K562 (cell line): ENCODE measurements at regions not wholly inside any gene's neighbourhood (a gene's known extent, or its start where the extent isn't known, plus 50 kb on each side); places are given as distances from the start of the nearest gene placed in this dataset.
A peak's percentile ranks its signal among the peaks of the same experiment; 100 is the strongest.
"Not testable (repeated sequence)": the region's sequence is repeated elsewhere in the genome, so short reads cannot be mapped to it uniquely, and the experiment has no call there.

Experiments
- ATAC-seq: fragments of 200-7000 bp; cut with Tn5 transposase; 3 replicates; pipeline ENCODE4 v1.9.1; 2020; ENCODE audit warnings: moderate library complexity
- BruUV-seq: library from RNA; stranded (reverse); fragments of 400-500 nt; replicated peaks from 2 replicates; lab custom pipeline; 2021; lab: Mats Ljungman, UMichigan
- CTCF ChIA-PET: fragments of 300-600 bp; formaldehyde crosslinking; extraction: SDS; loops from one replicate; lab custom pipeline; 2021; ENCODE audit warnings: low intra/inter-chr PET ratio; lab: Yijun Ruan, JAX
- POLR2A ChIA-PET: fragments of 300-600, 350-650 bp; sonication (Branson Sonifier 250); formaldehyde crosslinking; extraction: SDS; loops from one replicate; lab custom pipeline; 2021; ENCODE audit warnings: antibody characterized with exemption, inconsistent platforms; lab: Yijun Ruan, JAX
- DNase-seq, 4 experiments: peaks; one replicate each; pipeline versions ENCODE4 v3.0.0 to v3.0.0-alpha.2; 2011 to 2018; ENCODE audit warnings: low spot score in 3 of 4, mixed read lengths in 3 of 4; ENCODE audit errors: extremely low read depth in 1 of 4
- FAIRE-seq: peaks from 2 replicates; lab custom pipeline; 2011; peaks lifted over from hg19 to GRCh38; lab: Jason Lieb, UNC
- H2AFZ ChIP-seq: 2 replicates; pipeline ENCODE4 v1.6.0; 2011; ENCODE audit warnings: low read depth, low read length, control low read depth, inconsistent platforms
- H3K27ac ChIP-seq: fragments of 200-600 bp; 3 replicates; pipeline ENCODE4 v1.8.0; 2011; ENCODE audit warnings: low read depth, mild to moderate bottlenecking, control low read depth, inconsistent platforms, low read length, moderate library complexity, mixed read lengths; ENCODE audit errors: extremely low read depth
- H3K27me3 ChIP-seq, 2 experiments: fragments of 300-600 bp in 1 of 2; 2 replicates in 1 of 2; 3 replicates in 1 of 2; pipeline versions ENCODE4 v1.6.0 to v1.8.0; 2011; ENCODE audit warnings: inconsistent platforms in 2 of 2, low read length in 2 of 2, mild to moderate bottlenecking in 1 of 2, mixed read lengths in 1 of 2, moderate library complexity in 1 of 2; ENCODE audit not compliant: control insufficient read depth in 2 of 2, insufficient read depth in 2 of 2
- H3K36me3 ChIP-seq: fragments of 300-600 bp; 3 replicates; pipeline ENCODE4 v1.8.0; 2011; ENCODE audit warnings: mild to moderate bottlenecking, low read length, inconsistent platforms; ENCODE audit not compliant: control insufficient read depth, insufficient read depth
- H3K4me1 ChIP-seq, 2 experiments: fragments of 200-600 bp in 1 of 2; replicated peaks in 1 of 2; 2 replicates in 1 of 2; 3 replicates in 1 of 2; pipeline versions ENCODE4 v1.5.1 to v1.8.0; 2011; ENCODE audit warnings: inconsistent platforms in 2 of 2, low read length in 2 of 2, mild to moderate bottlenecking in 1 of 2, mixed read lengths in 1 of 2, moderate library complexity in 1 of 2; ENCODE audit not compliant: control insufficient read depth in 2 of 2, insufficient read depth in 2 of 2
- H3K4me2 ChIP-seq: 2 replicates; pipeline ENCODE4 v1.6.1; 2011; ENCODE audit warnings: low read length, control low read depth, inconsistent platforms, mixed read lengths; ENCODE audit not compliant: insufficient read depth
- H3K4me3 ChIP-seq: fragments of 200-600 bp; sonication (generic), shearing (Covaris generic); 2 replicates; pipeline ENCODE4 v1.5.1; 2016; ENCODE audit warnings: control low read depth, inconsistent platforms
- H3K79me2 ChIP-seq: fragments of 200-600 bp; 3 replicates; pipeline ENCODE4 v1.8.0; 2011; ENCODE audit warnings: low read length, inconsistent platforms; ENCODE audit not compliant: control insufficient read depth, insufficient read depth
- H3K9ac ChIP-seq, 2 experiments: 2 replicates each; pipeline versions ENCODE4 v1.6.0 to v1.6.1; 2011; ENCODE audit warnings: low read depth in 2 of 2, low read length in 2 of 2, control low read depth in 1 of 2, inconsistent platforms in 1 of 2, mild to moderate bottlenecking in 1 of 2, mixed read lengths in 1 of 2; ENCODE audit not compliant: insufficient read depth in 1 of 2
- H3K9me1 ChIP-seq: one replicate; pipeline ENCODE4 v1.6.0; 2011; ENCODE audit warnings: inconsistent platforms, mild to moderate bottlenecking, low read length, moderate library complexity; ENCODE audit not compliant: control insufficient read depth, insufficient read depth
- H3K9me3 ChIP-seq: replicated peaks from 2 replicates; pipeline ENCODE4 v1.5.1; 2011; ENCODE audit warnings: low read depth, low read length, inconsistent platforms; ENCODE audit not compliant: control insufficient read depth, insufficient read depth
- H4K20me1 ChIP-seq: replicated peaks from 2 replicates; pipeline ENCODE4 v1.6.1; 2011; ENCODE audit warnings: low read length, inconsistent platforms, mixed read lengths; ENCODE audit not compliant: control insufficient read depth, insufficient read depth
- IRF9 ChIP-seq: fragments of 450-650 bp; IDR thresholded peaks from 2 replicates; pipeline ENCODE4 v1.6.1; 2016; ENCODE audit warnings: missing biosample characterization, missing genetic modification characterization
- JUND ChIP-seq, 2 experiments: IDR thresholded peaks; 2 replicates in 1 of 2; 3 replicates in 1 of 2; pipeline ENCODE4 v1.6.1; 2011; ENCODE audit warnings: borderline replicate concordance in 2 of 2, low read depth in 2 of 2, low read length in 2 of 2, improper control_type of control experiment in 1 of 2, missing biosample characterization in 1 of 2, missing genetic modification characterization in 1 of 2, missing genetic modification reagents in 1 of 2
- KLF16 ChIP-seq: IDR thresholded peaks from 2 replicates; pipeline ENCODE4 v1.6.1; 2016; ENCODE audit warnings: antibody characterized with exemption
- MYBL2 ChIP-seq, 2 experiments: fragments of 450-650 bp in 1 of 2; sonication (generic) in 1 of 2; formaldehyde crosslinking in 1 of 2; IDR thresholded peaks; 2 replicates each; pipeline versions ENCODE4 v1.6.1 to v1.8.1; 2017 to 2022; ENCODE audit warnings: borderline replicate concordance in 1 of 2, inconsistent platforms in 1 of 2, low read depth in 1 of 2, mild to moderate bottlenecking in 1 of 2, missing genetic modification reagents in 1 of 2, moderate library complexity in 1 of 2
- SLC30A9 ChIP-seq: fragments of 250-450 bp; sonication (Bioruptor Pico); IDR thresholded peaks from 2 replicates; pipeline ENCODE4 v1.8.0; 2022; ENCODE audit warnings: mild to moderate bottlenecking, moderate library complexity
- TBP ChIP-seq: optimal IDR thresholded peaks from 2 replicates; pipeline ENCODE3; 2011; ENCODE audit warnings: low read depth, low read length, improper control_type of control experiment
- U2AF2 ChIP-seq: fragments of 200-400 bp; formaldehyde crosslinking; optimal IDR thresholded peaks from 2 replicates; pipeline ENCODE3; 2017; ENCODE audit warnings: low read depth, mild to moderate bottlenecking, low read length
- WGBS: fragments of 100-300 bp; shearing (Covaris generic); methylation state at CpG from one replicate; pipeline ENCODE4 v1.1.6; 2016; ENCODE audit warnings: low coverage, mixed read lengths; ENCODE audit not compliant: insufficient coverage; ENCODE audit errors: missing lambda C conversion rate; 5-methylcytosine and 5-hydroxymethylcytosine counted together
- in situ Hi-C: fragments of 300-500 bp; cut with MboI; formaldehyde crosslinking; loops from 4 replicates; pipeline ENCODE4 v1.15.0; 2018; ENCODE audit warnings: inconsistent platforms, mixed read lengths
- intact Hi-C: fragments of 100-400 bp; cut with micrococcal nuclease; formaldehyde crosslinking; loops from 2 replicates; pipeline ENCODE4 v1.14.2; 2022
- TF ChIP-seq, protein P1 (sequence below), 2 experiments: fragments of 450-650 bp; IDR thresholded peaks; 2 replicates each; pipeline ENCODE4 v1.6.1; 2016; ENCODE audit warnings: mild to moderate bottlenecking in 2 of 2, borderline replicate concordance in 1 of 2, low read depth in 1 of 2, moderate library complexity in 1 of 2
- TF ChIP-seq, protein P2 (sequence below): fragments of 450-650 bp; IDR thresholded peaks from 2 replicates; pipeline ENCODE4 v1.6.1; 2016

GRCh38 chr13:46472384-46472783 lies 80.6 kb upstream of the LRCH1 start (continued):
- no peak for TF ChIP-seq MYBL2 (IDR thresholded peaks at IDR 0.05; ENCODE audit: low read depth)
- no peak for TF ChIP-seq MYBL2 (CRISPR knock-in tag; IDR thresholded peaks at IDR 0.05; ENCODE audit: borderline replicate concordance)
- no peak for TF ChIP-seq U2AF2
- no peak for TF ChIP-seq TBP
- TF ChIP-seq SLC30A9 = no peak
- TF ChIP-seq KLF16 = no peak
- TF ChIP-seq, all 486 proteins: peak for 0

DNA sequence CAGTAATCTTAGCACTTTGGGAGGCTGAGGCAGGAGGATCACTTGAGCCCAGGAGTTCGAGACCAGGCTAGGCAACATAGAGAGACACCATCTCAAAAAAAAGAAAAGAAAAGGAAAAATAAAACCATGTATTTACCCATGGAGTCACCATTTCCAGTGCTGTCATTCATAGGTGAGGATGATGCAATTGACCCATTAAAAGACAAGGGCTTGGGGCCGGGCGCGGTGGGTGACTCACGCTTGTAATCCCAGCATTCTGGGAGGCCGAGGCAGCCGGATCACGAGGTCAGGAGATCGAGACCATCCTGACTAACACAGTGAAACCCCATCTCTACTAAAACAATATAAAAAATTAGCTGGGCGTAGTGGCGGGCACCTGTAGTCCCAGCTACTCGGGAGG lies 82.6 kb upstream of the RUBCNL start:
- H3K4me2 ChIP-seq; FAIRE-seq; H3K79me2 ChIP-seq; H2AFZ ChIP-seq; H3K9me3 ChIP-seq; BruUV-seq; intact Hi-C loops; H4K20me1 ChIP-seq; H3K36me3 ChIP-seq; H3K9ac ChIP-seq; H3K4me3 ChIP-seq; H3K27me3 ChIP-seq; CTCF ChIA-PET; H3K4me1 ChIP-seq; H3K9me1 ChIP-seq; H3K27ac ChIP-seq; TF ChIP-seq JUND (tag; IDR thresholded peaks at IDR 0.05; ENCODE audit: borderline replicate concordance, low read depth, low read length): not testable (repeated sequence)
- in situ Hi-C loops = loop anchor here (10.0 kb wide), 1 partner anchor 1085 kb away; no protein-coding TSS in a partner anchor
- POLR2A ChIA-PET = interaction anchor here (0.6 to 0.8 kb wide), 2 partner anchors 127 to 231 kb away, joined by 3 to 4 read pairs; no protein-coding TSS in a partner anchor
- DNase-seq (peak in 1 of 4 experiments; percentile 16), ATAC-seq (peak; percentile 51; the same call in 1 of the 3 replicates)
- 38% methylated on average over 8 of the region's 12 CpGs for WGBS
- 0 out of 2 replicates have a peak, but pooled peaks have one; percentile 29 for TF ChIP-seq IRF9 (tag)
- TF ChIP-seq, protein P1, sequence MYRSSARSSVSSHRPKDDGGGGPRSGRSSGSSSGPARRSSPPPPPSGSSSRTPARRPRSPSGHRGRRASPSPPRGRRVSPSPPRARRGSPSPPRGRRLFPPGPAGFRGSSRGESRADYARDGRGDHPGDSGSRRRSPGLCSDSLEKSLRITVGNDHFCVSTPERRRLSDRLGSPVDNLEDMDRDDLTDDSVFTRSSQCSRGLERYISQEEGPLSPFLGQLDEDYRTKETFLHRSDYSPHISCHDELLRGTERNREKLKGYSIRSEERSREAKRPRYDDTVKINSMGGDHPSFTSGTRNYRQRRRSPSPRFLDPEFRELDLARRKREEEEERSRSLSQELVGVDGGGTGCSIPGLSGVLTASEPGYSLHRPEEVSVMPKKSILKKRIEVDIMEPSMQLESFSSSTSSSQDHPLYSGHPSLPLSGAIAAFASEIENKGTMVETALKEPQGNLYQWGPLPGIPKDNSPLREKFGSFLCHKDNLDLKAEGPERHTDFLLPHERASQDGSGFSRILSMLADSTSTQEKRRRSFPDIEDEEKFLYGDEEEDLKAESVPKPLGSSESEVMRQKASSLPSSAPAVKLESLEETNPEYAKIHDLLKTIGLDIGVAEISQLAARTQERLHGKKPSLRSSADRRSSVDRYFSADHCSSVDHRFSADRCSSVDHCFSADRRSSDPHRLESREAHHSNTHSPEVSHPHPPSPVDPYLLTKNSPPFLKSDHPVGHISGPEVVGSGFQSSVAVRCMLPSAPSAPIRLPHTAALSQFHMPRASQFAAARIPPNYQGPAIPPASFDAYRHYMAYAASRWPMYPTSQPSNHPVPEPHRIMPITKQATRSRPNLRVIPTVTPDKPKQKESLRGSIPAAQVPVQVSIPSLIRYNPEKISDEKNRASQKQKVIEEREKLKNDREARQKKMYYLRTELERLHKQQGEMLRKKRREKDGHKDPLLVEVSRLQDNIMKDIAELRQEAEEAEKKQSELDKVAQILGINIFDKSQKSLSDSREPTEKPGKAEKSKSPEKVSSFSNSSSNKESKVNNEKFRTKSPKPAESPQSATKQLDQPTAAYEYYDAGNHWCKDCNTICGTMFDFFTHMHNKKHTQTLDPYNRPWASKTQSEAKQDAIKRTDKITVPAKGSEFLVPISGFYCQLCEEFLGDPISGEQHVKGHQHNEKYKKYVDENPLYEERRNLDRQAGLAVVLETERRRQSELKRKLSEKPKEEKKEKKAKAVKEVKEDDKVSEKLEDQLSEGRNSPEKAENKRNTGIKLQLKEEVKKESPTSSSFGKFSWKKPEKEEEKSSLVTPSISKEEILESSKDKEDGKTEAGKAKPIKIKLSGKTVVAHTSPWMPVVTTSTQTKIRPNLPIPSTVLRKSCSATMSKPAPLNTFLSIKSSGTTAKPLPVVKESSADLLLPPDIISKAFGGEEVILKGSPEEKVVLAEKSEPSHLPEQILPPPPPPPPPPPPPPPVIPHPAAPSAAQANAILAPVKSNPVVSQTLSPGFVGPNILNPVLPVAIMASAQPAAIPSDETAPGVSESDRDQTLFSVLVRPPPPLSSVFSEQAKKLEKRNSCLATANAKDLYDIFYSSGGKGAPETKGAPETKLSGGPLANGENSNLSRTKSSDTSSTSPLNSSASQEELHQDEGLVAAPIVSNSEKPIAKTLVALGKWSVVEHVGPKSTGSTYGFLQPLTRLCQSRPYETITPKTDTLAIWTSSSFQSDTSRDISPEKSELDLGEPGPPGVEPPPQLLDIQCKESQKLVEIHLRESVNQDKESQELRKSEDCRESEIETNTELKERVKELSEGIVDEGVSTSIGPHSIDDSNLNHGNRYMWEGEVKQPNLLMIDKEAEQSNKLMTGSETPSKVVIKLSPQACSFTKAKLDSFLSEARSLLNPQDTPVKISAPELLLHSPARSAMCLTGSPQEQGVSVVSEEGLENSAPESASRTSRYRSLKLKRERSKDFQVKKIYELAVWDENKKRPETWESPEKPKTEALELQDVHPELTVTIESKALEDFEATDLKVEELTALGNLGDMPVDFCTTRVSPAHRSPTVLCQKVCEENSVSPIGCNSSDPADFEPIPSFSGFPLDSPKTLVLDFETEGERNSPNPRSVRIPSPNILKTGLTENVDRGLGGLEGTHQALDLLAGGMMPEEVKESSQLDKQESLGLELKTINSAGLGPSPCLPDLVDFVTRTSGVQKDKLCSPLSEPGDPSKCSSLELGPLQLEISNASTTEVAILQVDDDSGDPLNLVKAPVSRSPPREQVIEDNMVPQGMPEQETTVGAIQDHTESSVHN (IDR thresholded peaks at IDR 0.05; ENCODE audit: borderline replicate concordance in 1 of 2, low read depth in 1 of 2) = 0 out of 4 replicates have a peak, but pooled peaks of 1 of the 2 experiments have one; percentile 28
- TF ChIP-seq, protein P2, sequence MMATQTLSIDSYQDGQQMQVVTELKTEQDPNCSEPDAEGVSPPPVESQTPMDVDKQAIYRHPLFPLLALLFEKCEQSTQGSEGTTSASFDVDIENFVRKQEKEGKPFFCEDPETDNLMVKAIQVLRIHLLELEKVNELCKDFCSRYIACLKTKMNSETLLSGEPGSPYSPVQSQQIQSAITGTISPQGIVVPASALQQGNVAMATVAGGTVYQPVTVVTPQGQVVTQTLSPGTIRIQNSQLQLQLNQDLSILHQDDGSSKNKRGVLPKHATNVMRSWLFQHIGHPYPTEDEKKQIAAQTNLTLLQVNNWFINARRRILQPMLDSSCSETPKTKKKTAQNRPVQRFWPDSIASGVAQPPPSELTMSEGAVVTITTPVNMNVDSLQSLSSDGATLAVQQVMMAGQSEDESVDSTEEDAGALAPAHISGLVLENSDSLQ = peak; percentile 78
- peak; percentile 69; the same call in 1 of the 2 replicates for TF ChIP-seq JUND (IDR thresholded peaks at IDR 0.05; ENCODE audit: borderline replicate concordance, low read depth, low read length)
